Lower leg skin (tissue), 3 donors: ENCODE measurements at regions not wholly inside any gene's neighbourhood (a gene's known extent, or its start where the extent isn't known, plus 50 kb on each side); places are given as distances from the start of the nearest gene placed in this dataset.
"Not testable (repeated sequence)": the region's sequence is repeated elsewhere in the genome, so short reads cannot be mapped to it uniquely, and the experiment has no call there.

Experiments
- CTCF ChIP-seq, 3 donors: fragments of 450-650 bp; IDR thresholded peaks; one replicate each; pipeline ENCODE4 v1.5.1; 2016; ENCODE audit warnings: antibody characterized with exemption in 3 of 3, mild to moderate bottlenecking in 3 of 3, moderate library complexity in 2 of 3
- POLR2A ChIP-seq, 2 donors: fragments of 450-650 bp; IDR thresholded peaks; one replicate each; pipeline ENCODE4 v1.6.1; 2016 to 2017; ENCODE audit warnings: antibody characterized with exemption in 2 of 2, mild to moderate bottlenecking in 1 of 2, moderate library complexity in 1 of 2

DNA sequence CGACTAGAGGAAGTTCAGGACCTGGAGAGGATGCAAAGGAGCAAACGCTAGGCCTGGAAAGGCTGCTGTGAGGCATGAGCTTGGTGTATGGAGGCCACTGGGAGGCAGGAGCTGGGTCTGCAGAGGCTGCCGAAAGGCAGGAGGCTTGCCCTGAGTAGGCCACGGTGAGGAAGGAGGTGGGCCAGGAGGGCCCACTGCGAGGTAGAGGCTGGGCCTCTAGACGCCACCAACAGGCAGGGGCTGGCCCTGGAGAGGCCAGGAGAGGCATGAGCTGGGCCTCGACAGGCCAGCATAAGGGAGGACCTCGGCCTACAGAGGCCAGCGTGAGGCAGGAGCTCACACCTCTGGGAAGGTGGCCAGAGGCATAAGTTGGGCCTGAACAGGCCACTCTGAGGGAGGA, 330.0 kb downstream of the ZNF479 start:
- not testable (repeated sequence) for TF ChIP-seq CTCF, POLR2A (IDR thresholded peaks at IDR 0.05)
